HepG2 (cell line): ENCODE measurements at regions not wholly inside any gene's neighbourhood (a gene's known extent, or its start where the extent isn't known, plus 50 kb on each side); places are given as distances from the start of the nearest gene placed in this dataset.

Experiments used
- ATAC-seq: fragments of 200-7000 bp; cut with Tn5 transposase; 3 replicates; pipeline ENCODE4 v1.9.1; 2020; ENCODE audit warnings: mild to moderate bottlenecking, moderate library complexity
- BruUV-seq: library from RNA; stranded (reverse); fragments of 400-500 nt; replicated peaks from 2 replicates; lab custom pipeline; 2021; lab: Mats Ljungman, UMichigan
- CTCF ChIA-PET: fragments of 300-600 bp; formaldehyde crosslinking; extraction: SDS; loops from one replicate; lab custom pipeline; 2021; ENCODE audit warnings: low total read pairs, inconsistent platforms, low intra/inter-chr PET ratio; lab: Yijun Ruan, JAX
- POLR2A ChIA-PET: fragments of 350-600 bp; sonication (Branson Sonifier 250); formaldehyde crosslinking; loops from one replicate; lab custom pipeline; 2020; ENCODE audit warnings: antibody characterized with exemption, inconsistent platforms; lab: Yijun Ruan, JAX
- DNase-seq: peaks from one replicate; pipeline ENCODE4 v3.0.0-alpha.2; 2015; ENCODE audit warnings: low spot score
- FAIRE-seq: peaks from 3 replicates; lab custom pipeline; 2011; peaks lifted over from hg19 to GRCh38; lab: Jason Lieb, UNC
- H2AFZ ChIP-seq: one replicate; pipeline ENCODE4 v1.6.1; 2011; ENCODE audit warnings: low read length, inconsistent platforms
- H3K27ac ChIP-seq: fragments of 300-600 bp; 3 replicates; pipeline ENCODE4 v1.8.0; 2011; ENCODE audit warnings: mixed run types, mild to moderate bottlenecking, mixed read lengths, low read length, inconsistent platforms; ENCODE audit not compliant: insufficient read depth; ENCODE audit errors: extremely low read length
- H3K27me3 ChIP-seq, 2 experiments: fragments of 200-600 bp in 1 of 2; 2 replicates in 1 of 2; 3 replicates in 1 of 2; pipeline versions ENCODE4 v1.6.0 to v1.8.0; 2011; ENCODE audit warnings: low read length in 2 of 2, mild to moderate bottlenecking in 2 of 2, moderate library complexity in 2 of 2, inconsistent platforms in 1 of 2; ENCODE audit not compliant: insufficient read depth in 2 of 2, control insufficient read depth in 1 of 2
- H3K36me3 ChIP-seq, 2 experiments: fragments of 200-600 bp in 1 of 2; replicated peaks in 1 of 2; 2 replicates in 1 of 2; 3 replicates in 1 of 2; pipeline versions ENCODE4 v1.5.1 to v1.8.0; 2011; ENCODE audit warnings: low read length in 2 of 2, inconsistent platforms in 1 of 2; ENCODE audit not compliant: insufficient read depth in 2 of 2, control insufficient read depth in 1 of 2
- H3K4me1 ChIP-seq: 2 replicates; pipeline ENCODE4 v1.5.1; 2012; ENCODE audit warnings: low read length, inconsistent platforms; ENCODE audit not compliant: insufficient read depth
- H3K4me2 ChIP-seq: 2 replicates; pipeline ENCODE4 v1.6.0; 2011; ENCODE audit warnings: low read depth, low read length, inconsistent platforms
- H3K4me3 ChIP-seq, 3 experiments: fragments of 200-600 bp in 1 of 3; sonication (generic), shearing (Covaris generic) in 1 of 3; replicated peaks in 1 of 3; 2 replicates each; pipeline ENCODE4 v1.5.1; 2011 to 2016; ENCODE audit warnings: low read length in 3 of 3, inconsistent platforms in 2 of 3, low read depth in 2 of 3, mild to moderate bottlenecking in 2 of 3, control low read depth in 1 of 3, mixed read lengths in 1 of 3; ENCODE audit not compliant: insufficient read depth in 1 of 3
- H3K79me2 ChIP-seq: one replicate; pipeline ENCODE4 v1.6.1; 2011; ENCODE audit warnings: low read length, inconsistent platforms; ENCODE audit not compliant: insufficient read depth
- H3K9ac ChIP-seq: 2 replicates; pipeline ENCODE4 v1.6.0; 2011; ENCODE audit warnings: mild to moderate bottlenecking, low read depth, low read length, inconsistent platforms; ENCODE audit not compliant: insufficient read depth
- H3K9me3 ChIP-seq: 2 replicates; pipeline ENCODE4 v1.5.1; 2012; ENCODE audit warnings: mild to moderate bottlenecking, low read length
- H4K20me1 ChIP-seq: 2 replicates; pipeline ENCODE4 v1.6.0; 2011; ENCODE audit warnings: inconsistent platforms, mild to moderate bottlenecking, low read length, moderate library complexity; ENCODE audit not compliant: insufficient read depth
- CCAR2 ChIP-seq: fragments of 200-400 bp; formaldehyde crosslinking; optimal IDR thresholded peaks from 2 replicates; pipeline ENCODE3; 2018; ENCODE audit warnings: low read depth, mild to moderate bottlenecking, low read length, moderate library complexity
- DMAP1 ChIP-seq: IDR thresholded peaks from 2 replicates; pipeline ENCODE4 v1.6.1; 2016
- ETV6 ChIP-seq: sonication (generic); formaldehyde crosslinking; conservative IDR thresholded peaks from 2 replicates; pipeline ENCODE4 v1.4.0; 2020; ENCODE audit warnings: missing genetic modification reagents
- EZH2 ChIP-seq: conservative IDR thresholded peaks from 2 replicates; pipeline ENCODE4 v1.6.1; 2012; ENCODE audit warnings: mild to moderate bottlenecking, low read depth, low read length, moderate library complexity
- FOXP1 ChIP-seq, 2 experiments: fragments of 450-650 bp in 1 of 2; IDR thresholded peaks; 2 replicates each; pipeline ENCODE4 v1.6.1; 2017 to 2018; ENCODE audit warnings: antibody characterized with exemption in 1 of 2
- GZF1 ChIP-seq: sonication (generic); formaldehyde crosslinking; IDR thresholded peaks from 2 replicates; pipeline ENCODE4 v1.5.1; 2020; ENCODE audit warnings: mild to moderate bottlenecking, missing genetic modification reagents
- KDM3A ChIP-seq: IDR thresholded peaks from 2 replicates; pipeline ENCODE4 v1.6.1; 2018; ENCODE audit warnings: low read depth, missing compliant biosample characterization
- KLF11 ChIP-seq: IDR thresholded peaks from 2 replicates; pipeline ENCODE4 v1.6.1; 2016; ENCODE audit warnings: missing compliant biosample characterization
- NR0B2 ChIP-seq: sonication (generic); formaldehyde crosslinking; IDR thresholded peaks from 2 replicates; pipeline ENCODE4 v1.4.0; 2020; ENCODE audit warnings: mild to moderate bottlenecking, missing genetic modification reagents
- PLSCR1 ChIP-seq: sonication (generic); formaldehyde crosslinking; IDR thresholded peaks from 2 replicates; pipeline ENCODE4 v1.5.0; 2020; ENCODE audit warnings: missing genetic modification reagents, mild to moderate bottlenecking, borderline replicate concordance
- SOX13 ChIP-seq, 3 experiments: fragments of 450-650 bp in 1 of 3; sonication (generic) in 1 of 3; formaldehyde crosslinking in 1 of 3; IDR thresholded peaks in 2 of 3; conservative IDR thresholded peaks in 1 of 3; 2 replicates each; pipeline versions ENCODE4 v1.5.0 to v1.6.1; 2016 to 2020; ENCODE audit warnings: antibody characterized with exemption in 1 of 3, mild to moderate bottlenecking in 1 of 3, missing compliant biosample characterization in 1 of 3, missing genetic modification reagents in 1 of 3, moderate library complexity in 1 of 3
- ZMYM3 ChIP-seq: sonication (generic); formaldehyde crosslinking; IDR thresholded peaks from 2 replicates; pipeline ENCODE4 v1.5.1; 2020; ENCODE audit warnings: mild to moderate bottlenecking, missing genetic modification reagents
- ZNF512 ChIP-seq: sonication (generic); formaldehyde crosslinking; IDR thresholded peaks from 2 replicates; pipeline ENCODE4 v1.4.0; 2020; ENCODE audit warnings: mild to moderate bottlenecking, missing genetic modification reagents
- ZNF781 ChIP-seq: sonication (generic); formaldehyde crosslinking; IDR thresholded peaks from 2 replicates; pipeline ENCODE4 v1.5.1; 2020; ENCODE audit warnings: borderline replicate concordance, mild to moderate bottlenecking, missing genetic modification reagents; ENCODE audit errors: not compliant biosample characterization
- ZSCAN9 ChIP-seq: IDR thresholded peaks from 2 replicates; pipeline ENCODE4 v1.6.1; 2016; ENCODE audit warnings: borderline replicate concordance
- WGBS: methylation state at CpG from one replicate; pipeline ENCODE4 v1.1.6; 2017; ENCODE audit warnings: low lambda C conversion rate; 5-methylcytosine and 5-hydroxymethylcytosine counted together
- in situ Hi-C: cut with HindIII; loops from 2 replicates; pipeline ENCODE4 v1.10.0; 2017; ENCODE audit warnings: low pct_unique_long_range_greater_than_20kb; ENCODE audit not compliant: extremely low pct_ligation_motif_present
- intact Hi-C: fragments of 100-400 bp; cut with micrococcal nuclease; formaldehyde crosslinking; loops from one replicate; pipeline ENCODE4 v1.10.0; 2022; ENCODE audit not compliant: unreplicated experiment

GRCh38 chr1:209380420-209380819 is 203.1 kb upstream of the CAMK1G start:
- in situ Hi-C loops (no loop called here), intact Hi-C loops (no loop called here)
- no peak for DNase-seq
- H3K36me3 ChIP-seq, result no peaks in the 10 kb centered on the region
- ChIA-PET CTCF (no interaction called here), POLR2A (no interaction called here)
- no peak overlapping the region for H3K9ac ChIP-seq
- no peaks in the 10 kb centered on the region for H4K20me1 ChIP-seq
- no peak overlapping the region for H2AFZ ChIP-seq
- ATAC-seq, result no peak
- BruUV-seq, result no TSS peak
- H3K4me3 ChIP-seq, result no peak overlapping the region
- TF ChIP-seq NR0B2 (CRISPR knock-in tag), result no peak
- no peak for TF ChIP-seq ETV6 (CRISPR knock-in tag)
- no peak for TF ChIP-seq DMAP1 (CRISPR knock-in tag)
- no peak for TF ChIP-seq SOX13 (IDR thresholded peaks at IDR 0.05)
- no peak for TF ChIP-seq SOX13 (CRISPR knock-in tag; conservative IDR thresholded peaks at IDR 0.05 in 1 of 2, IDR thresholded peaks at IDR 0.05 in 1 of 2)
- TF ChIP-seq ZSCAN9 (CRISPR knock-in tag), result no peak
- no peak for TF ChIP-seq ZNF781
- no peaks in the 10 kb centered on the region for H3K9me3 ChIP-seq
- H3K27me3 ChIP-seq, result no peaks in the 10 kb centered on the region
- H3K79me2 ChIP-seq, result no peaks in the 10 kb centered on the region
- no peak overlapping the region for H3K27ac ChIP-seq
- H3K4me1 ChIP-seq, result no peaks in the 10 kb centered on the region
- no peak for FAIRE-seq
- no peak overlapping the region for H3K4me2 ChIP-seq
- 0% methylated on average over 1 of the region's 1 CpG for WGBS

GRCh38 chr1:209382231-209383100 is 201.0 kb upstream of the CAMK1G start:
- CTCF ChIA-PET, result no interaction called here
- Histone ChIP-seq H4K20me1 (no peaks in the 10 kb centered on the region), H3K4me1 (no peaks in the 10 kb centered on the region), H3K4me2 (no peak overlapping the region), H3K27me3 (no peaks in the 10 kb centered on the region), H3K4me3 (no peak overlapping the region), H2AFZ (no peak overlapping the region), H3K9me3 (no peaks in the 10 kb centered on the region), H3K27ac (no peak overlapping the region), H3K36me3 (no peaks in the 10 kb centered on the region), H3K9ac (no peak overlapping the region), H3K79me2 (no peaks in the 10 kb centered on the region)
- WGBS, result 1% methylated on average over 3 of the region's 3 CpGs
- in situ Hi-C loops, result no loop called here
- FAIRE-seq (no peak), ATAC-seq (no peak), DNase-seq (no peak)
- intact Hi-C loops, result no loop called here
- POLR2A ChIA-PET, result no interaction called here
- no TSS peak for BruUV-seq
- TF ChIP-seq FOXP1 (IDR thresholded peaks at IDR 0.05), result no peak
- no peak for TF ChIP-seq FOXP1 (CRISPR knock-in tag; IDR thresholded peaks at IDR 0.05)
- TF ChIP-seq CCAR2, result no peak
- TF ChIP-seq ZMYM3 (CRISPR knock-in tag), result no peak
- TF ChIP-seq PLSCR1, result no peak
- no peak for TF ChIP-seq GZF1 (CRISPR knock-in tag)
- TF ChIP-seq KLF11 (CRISPR knock-in tag), result no peak
- TF ChIP-seq EZH2, result no peak
- no peak for TF ChIP-seq KDM3A (CRISPR knock-in tag)
- TF ChIP-seq ZNF512 (CRISPR knock-in tag), result no peak
